ENCODE measurements at regions not wholly inside any gene's neighbourhood (a gene's known extent, or its start where the extent isn't known, plus 50 kb on each side); places are given as distances from the start of the nearest gene placed in this dataset.

- no peak for TF ChIP-seq CTCF (IDR thresholded peaks at IDR 0.05)
- TF ChIP-seq ZFX (IDR thresholded peaks at IDR 0.05; ENCODE audit: borderline replicate concordance): no peak
- no peak overlapping the region for H3K27ac ChIP-seq
Measured at GRCh38 chr13:48790199-48790598, 136.5 kb downstream of the CYSLTR2 start.

- TF ChIP-seq CTCF (IDR thresholded peaks at IDR 0.05) (no peak), ZFX (IDR thresholded peaks at IDR 0.05; ENCODE audit: borderline replicate concordance) (no peak)
- H3K27ac ChIP-seq: no peak overlapping the region
Measured at GRCh38 chr13:48790966-48791365, 137.2 kb downstream of the CYSLTR2 start.

GRCh38 chr13:48797127-48797526 is 143.4 kb downstream of the CYSLTR2 start:
- no peak overlapping the region for H3K27ac ChIP-seq
- TF ChIP-seq ZFX (IDR thresholded peaks at IDR 0.05; ENCODE audit: borderline replicate concordance): no peak
- no peak for TF ChIP-seq CTCF (IDR thresholded peaks at IDR 0.05)

GRCh38 chr13:48797761-48798160 is 144.0 kb downstream of the CYSLTR2 start:
- TF ChIP-seq ZFX (IDR thresholded peaks at IDR 0.05; ENCODE audit: borderline replicate concordance) (no peak), CTCF (IDR thresholded peaks at IDR 0.05) (no peak)
- H3K27ac ChIP-seq: no peak overlapping the region

- H3K27ac ChIP-seq: no peak overlapping the region
- no peak for TF ChIP-seq CTCF (IDR thresholded peaks at IDR 0.05)
- TF ChIP-seq ZFX (IDR thresholded peaks at IDR 0.05; ENCODE audit: borderline replicate concordance): no peak
Measured at GRCh38 chr13:48798180-48798579, 144.5 kb downstream of the CYSLTR2 start.

GRCh38 chr13:48801255-48801654 is 147.5 kb downstream of the CYSLTR2 start:
- no peak overlapping the region for H3K27ac ChIP-seq
- TF ChIP-seq ZFX (IDR thresholded peaks at IDR 0.05; ENCODE audit: borderline replicate concordance) (no peak), CTCF (IDR thresholded peaks at IDR 0.05) (no peak)

- no peak overlapping the region for H3K27ac ChIP-seq
- TF ChIP-seq ZFX (IDR thresholded peaks at IDR 0.05; ENCODE audit: borderline replicate concordance) (no peak), CTCF (IDR thresholded peaks at IDR 0.05) (no peak)
Measured at GRCh38 chr13:48804821-48805601, 151.3 kb downstream of the CYSLTR2 start.

Data from 22Rv1 (cell line).